Germinal center (tissue), 1 donor: ENCODE measurements at regions not wholly inside any gene's neighbourhood (a gene's known extent, or its start where the extent isn't known, plus 50 kb on each side); places are given as distances from the start of the nearest gene placed in this dataset.
"Not testable (repeated sequence)": the region's sequence is repeated elsewhere in the genome, so short reads cannot be mapped to it uniquely, and the experiment has no call there.

Source experiments
- DNase-seq: peaks from one replicate; pipeline ENCODE4 v3.0.0; 2012; ENCODE audit warnings: mixed read lengths, low spot score

DNA sequence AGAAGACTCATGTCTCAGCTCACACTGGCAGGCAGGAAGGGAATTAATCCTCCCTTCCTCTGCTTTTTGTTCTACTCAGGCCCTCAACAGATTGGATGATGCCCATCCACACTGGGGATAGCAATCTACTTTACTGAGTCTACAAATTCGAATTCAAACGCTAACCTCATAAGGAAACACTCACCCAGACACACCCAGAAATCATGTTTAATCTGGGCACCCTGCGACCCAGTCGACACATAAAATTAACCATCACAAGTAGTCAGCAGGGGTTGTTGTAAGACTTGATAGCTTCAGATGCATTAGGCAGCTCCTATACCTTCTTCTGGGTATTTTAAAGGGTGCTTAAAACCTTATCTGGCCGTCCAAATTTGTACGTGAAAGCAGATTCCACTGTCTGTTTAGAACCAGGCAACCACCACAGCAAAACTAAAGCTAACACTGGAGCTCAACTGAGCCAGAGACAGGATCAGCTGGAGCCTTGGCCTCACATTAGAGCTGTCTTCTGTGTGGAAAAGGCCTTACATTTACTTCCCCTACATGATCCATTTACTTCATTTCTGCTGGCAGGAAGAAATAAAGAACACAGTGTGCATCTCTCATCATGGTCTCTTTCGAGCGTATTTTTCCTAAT, 407.3 kb upstream of the PPP2R3A start:
- DNase-seq: no peak

DNA sequence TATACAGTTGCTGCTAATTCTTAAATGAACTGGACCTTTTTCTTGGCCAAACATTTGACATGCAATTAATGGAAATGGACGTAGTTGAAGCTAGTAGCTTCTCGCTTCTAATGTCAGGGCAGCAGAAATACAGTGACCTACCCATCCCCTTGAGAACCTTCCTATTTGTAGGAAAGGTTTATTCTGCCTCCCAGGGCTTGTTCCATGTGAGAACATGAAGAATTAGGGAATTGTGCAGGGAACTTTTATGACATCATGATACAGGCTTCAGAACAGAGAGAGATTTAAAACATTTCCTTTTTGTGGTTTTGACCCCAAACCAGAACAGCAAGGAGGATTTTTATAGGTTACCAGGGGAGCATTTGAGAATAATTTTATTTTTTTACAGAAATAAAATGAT, 406.6 kb upstream of the PPP2R3A start:
- no peak for DNase-seq

DNA sequence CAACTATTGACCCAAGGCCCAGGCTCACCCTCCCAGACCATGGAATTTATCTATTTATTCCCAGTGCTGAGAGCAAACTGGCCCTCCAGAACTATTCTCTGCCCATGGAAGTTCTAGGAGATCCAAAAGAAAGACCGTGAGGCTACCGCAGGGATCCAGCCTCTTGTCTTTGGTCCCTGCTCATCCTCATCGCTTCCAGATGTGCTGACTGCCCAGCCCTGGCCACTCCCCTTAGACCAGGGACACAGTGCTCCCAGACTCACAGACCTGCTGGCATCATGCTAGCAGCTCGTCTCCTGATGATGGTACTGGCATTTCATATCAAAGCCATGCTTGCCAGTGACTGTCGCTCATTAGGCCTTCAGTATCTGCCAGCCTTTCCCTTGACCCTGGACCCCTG, 405.7 kb upstream of the PPP2R3A start:
- no peak for DNase-seq

DNA sequence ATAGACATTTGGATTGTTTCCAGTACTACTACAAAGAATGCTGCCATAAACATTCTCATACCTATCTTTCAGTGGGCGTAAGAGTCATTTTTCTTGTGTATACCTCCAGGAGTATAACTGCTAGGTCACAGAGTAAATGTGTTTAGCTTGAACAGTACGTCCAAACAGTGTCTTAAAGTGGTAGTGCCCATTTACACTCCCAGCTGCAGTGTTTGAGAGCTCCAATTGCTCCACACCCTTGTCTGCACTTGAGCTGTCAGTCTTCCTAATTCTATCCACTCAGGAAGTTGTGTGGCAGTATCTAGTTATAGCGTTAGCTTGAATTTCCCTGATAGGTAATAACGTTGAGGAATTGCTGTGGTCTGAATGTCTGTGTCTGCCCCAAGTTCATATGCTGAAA, 404.7 kb upstream of the PPP2R3A start:
- DNase-seq: no peak

DNA sequence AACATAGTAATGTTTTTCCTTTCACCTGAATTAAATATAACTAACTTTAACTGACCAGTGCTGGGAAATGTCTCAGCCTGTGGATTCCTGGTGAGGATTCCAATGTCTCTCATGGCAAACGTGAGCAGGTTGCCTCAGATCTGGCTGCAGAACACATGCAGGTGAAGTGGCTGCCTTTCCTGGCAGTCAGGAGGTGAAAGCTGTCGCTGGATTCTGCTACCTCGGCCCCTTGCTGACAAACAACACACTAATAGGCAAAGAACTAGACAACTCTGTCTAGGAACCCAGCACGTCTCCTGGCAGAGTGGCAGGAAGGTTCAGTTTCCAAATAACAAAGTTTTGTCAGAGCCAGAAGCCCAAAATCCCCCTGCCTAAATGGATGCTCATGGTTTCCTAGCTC, 400.8 kb upstream of the PPP2R3A start:
- DNase-seq: no peak

DNA sequence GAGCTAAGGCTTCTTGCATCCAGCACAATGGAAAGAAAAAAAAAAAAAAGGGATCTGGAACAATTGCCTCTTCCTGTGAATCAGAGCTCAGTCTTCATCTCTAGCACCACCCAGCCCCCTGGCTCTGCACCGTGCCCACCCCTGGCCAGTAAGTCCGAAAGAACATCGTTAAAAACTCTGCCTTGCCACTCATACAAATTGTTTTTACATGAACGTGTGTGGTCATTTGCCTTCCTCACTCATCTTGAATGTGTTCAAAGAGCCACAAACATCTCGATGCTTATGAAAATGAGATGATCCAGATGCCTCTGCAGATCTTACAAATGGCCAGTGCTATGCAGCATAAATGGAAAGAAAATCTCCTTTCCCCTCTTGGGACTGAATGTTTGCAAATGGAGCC, 400.0 kb upstream of the PPP2R3A start:
- no peak for DNase-seq

DNA sequence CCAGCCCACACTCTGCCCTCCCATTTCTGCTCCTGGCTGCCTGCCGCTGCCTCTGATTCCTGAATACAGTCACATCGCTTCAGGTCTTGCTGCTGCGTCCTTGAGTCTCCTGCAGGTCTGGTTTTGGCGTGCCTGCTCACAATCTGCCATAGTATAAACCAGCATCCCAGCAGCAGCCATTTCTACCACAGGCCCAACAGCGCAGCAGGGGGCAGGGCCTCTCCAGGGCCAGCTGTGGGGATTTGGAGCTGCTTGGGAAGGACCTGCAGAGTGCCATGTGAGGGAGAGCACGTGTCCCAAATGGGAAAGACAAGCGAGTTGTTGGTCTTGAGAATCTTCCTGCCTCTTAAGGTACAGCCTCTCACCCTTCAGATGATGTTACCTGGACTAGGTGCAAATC, 398.3 kb upstream of the PPP2R3A start:
- DNase-seq: no peak

DNA sequence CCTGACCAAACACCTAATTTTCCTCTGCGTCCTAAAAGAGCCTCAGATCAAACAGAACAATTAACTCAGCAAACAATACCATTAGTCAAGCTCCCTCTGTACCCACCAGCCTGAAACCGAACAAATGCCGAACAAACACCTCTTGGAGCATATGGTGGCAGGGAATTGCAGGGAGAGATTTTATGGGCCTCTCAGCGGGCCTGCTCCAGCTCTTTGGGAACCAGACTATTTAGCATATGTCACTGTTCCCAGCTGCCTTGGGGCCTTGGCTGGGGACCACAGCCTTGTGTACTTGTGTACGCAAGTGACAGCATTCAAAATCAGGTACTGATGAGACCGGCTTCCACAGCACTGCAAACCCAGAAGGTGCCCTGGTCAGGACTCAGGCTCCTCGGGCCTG, 388.8 kb upstream of the PPP2R3A start:
- no peak for DNase-seq

DNA sequence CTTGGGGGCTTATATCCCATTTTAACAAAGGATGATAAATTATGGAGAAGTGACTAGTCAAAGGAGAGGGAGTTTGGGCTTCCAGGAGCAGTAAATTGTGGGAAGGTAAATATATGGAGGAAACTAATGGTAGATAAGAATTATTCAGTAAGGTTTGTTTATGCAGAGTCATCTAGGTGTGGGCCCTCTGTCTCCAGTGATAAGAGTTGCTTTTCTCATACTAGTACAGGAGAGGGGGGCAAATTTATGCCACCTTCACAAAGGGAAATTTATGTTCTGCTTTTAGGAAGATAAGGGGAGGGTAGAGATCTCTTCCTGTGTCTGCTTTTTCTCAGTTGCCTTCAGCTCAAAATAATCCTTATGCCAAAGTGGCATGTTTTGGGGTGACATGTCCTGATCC, 383.7 kb upstream of the PPP2R3A start:
- DNase-seq: no peak

DNA sequence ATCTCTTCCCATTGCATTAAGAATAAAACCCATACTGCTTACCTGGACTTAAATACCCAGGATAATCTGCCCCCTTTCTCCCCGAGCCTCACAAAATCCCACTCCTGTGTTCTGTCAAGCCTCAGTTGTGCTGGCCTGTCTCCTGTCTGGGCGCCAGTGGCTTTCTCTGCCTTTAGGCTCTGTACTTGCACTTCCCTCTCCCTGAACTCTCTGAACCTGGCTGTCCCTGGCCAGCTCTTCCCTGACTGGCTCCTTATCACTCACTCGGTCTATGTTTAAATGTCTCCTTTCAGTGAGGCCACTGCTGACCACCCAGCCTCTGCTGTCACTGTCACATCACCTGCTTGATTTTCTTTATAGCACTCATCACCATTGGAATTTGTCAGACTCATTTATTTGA, 382.7 kb upstream of the PPP2R3A start:
- no peak for DNase-seq

DNA sequence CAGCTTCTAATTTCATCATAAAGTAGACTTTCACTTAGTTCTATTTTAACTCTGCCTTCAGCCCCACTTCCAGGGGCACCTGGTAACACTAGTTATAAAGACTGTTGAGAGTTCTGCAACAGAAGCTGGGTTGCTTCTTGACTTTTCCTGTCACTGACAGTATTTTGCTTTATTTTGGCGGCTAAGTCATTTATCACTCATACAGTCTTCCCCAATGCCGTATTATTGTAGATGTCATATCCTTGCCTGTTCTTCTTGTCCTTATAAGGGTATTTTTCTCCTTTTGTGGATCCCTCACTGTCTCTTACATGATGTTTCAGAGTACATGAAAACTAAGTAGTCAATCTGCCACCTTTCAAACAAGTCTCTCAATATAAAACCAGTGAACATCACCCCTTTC, 369.0 kb upstream of the PPP2R3A start:
- DNase-seq: no peak

DNA sequence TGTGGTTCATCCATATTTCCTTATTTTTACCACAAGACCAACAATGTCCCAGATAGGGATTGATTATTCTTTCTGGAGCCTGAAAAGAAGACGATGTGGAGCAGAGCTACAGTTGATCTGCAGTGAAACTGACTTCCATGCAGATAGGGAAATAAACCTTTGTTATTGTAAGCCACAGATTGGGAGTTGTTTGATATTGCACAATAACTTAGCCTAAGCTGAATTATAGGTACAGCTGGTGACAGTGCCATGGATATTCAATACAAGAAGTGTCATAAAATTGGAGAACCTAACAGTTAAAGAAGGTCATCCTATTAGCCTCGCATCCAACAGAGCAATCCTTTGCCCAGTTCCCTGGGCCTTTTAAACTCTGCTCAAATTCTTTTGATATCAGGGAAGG, 367.7 kb upstream of the PPP2R3A start:
- no peak for DNase-seq

DNA sequence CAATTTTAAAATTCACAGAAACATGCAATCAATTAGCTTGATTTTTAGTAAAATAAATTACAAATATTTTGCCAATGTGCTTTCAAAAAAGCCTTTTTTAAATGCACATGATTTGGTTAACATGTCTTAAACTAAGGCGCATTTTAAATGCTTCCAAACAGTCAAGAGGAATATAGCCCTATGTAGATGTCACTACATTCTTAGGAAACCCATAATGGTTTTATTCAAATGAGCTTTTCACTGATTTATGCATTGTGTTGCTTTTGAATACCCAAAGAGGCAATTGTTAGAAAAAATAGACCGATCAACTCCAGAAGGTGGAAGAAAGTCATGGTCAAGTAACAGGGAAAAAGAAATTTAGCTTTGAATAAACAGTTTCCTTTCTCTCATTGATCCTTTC, 366.9 kb upstream of the PPP2R3A start:
- DNase-seq: no peak

DNA sequence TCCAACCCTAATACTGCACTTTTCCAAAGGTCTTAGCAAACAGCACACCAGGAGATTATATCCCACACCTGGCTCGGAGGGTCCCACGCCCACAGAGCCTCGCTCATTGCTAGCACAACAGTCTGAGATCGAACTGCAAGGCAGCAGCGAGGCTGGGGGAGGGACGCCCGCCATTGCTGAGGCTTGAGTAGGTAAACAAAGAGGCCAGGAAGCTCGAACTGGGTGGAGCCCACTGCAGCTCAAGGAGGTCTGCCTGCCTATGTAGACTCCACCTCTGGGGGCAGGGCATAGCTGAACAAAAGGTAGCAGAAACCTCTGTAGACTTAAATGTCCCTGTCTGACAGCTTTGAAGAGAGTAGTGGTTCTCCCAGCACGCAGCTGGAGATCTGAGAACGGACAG, 361.0 kb upstream of the PPP2R3A start:
- DNase-seq: not testable (repeated sequence)

DNA sequence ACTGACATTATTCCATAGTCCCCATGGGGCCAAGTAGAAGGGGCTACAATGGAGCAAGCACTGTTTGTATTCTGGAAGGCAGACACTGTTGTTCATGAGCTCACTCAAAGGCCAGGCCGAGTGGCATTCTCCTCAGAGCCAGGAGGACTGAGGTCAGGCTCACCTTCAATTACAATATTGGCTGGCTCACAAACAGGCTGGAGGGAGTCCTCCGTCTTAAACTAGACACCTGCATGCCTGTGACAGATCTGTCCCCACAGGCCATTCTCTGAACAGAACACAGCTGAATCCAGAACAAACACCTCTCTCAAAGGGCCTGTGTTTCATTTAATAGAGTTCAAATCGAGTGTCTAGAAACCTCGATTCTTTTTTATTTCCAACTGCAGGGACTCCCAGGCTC, 347.4 kb upstream of the PPP2R3A start:
- no peak for DNase-seq

DNA sequence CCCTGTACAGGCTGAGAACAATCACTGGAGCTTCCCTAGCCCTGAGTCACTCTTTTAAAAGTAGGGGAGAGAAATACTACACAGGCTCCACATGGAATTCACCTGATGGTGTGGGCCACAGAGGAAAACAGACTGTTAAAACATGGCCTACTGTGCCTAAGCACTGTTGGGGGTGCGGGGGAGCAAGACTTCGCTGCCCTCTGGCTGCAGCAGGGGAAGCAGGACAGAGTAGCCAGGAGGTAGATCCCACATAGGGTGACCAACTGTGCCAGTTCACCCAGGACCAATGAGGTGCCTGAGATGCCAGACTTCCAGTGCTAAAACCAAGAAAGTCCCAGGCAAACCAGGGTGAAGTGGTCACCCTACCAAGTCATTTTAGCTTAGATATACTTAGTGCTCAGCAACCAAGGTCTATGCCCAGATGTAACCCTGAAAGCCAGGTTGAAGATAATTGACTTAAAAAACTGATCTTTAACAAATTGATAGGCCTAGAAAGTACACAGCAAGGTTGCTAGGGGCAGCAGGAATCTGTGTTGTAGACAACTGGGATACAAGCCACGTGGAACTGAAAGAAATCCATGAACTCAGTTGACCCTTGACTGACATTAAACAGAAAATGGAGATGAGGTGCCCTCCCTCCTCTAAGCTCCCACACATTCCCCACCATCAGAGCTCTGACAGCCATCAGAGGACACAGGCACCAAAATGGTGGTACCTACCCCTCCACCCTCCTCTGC, 344.2 kb upstream of the PPP2R3A start:
- no peak for DNase-seq

DNA sequence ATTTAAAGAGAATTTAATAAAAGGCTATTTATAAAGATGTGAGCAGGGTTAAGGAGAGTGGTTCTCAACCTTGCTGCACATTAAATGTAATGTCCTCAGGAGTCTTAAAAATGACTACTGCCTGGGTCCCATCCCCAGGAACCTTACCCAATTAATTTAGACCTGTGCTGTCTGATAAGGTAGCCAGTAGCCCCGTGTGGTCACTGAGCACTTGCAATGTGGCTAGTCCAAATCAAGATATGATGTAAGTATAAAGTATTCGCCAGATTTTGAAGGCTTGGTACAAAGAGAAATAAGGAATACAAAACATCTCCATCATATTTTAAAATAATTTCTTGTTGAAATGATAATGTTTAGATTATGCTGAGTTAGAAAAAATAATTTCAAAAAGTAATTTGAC, 343.3 kb upstream of the PPP2R3A start:
- DNase-seq: no peak

DNA sequence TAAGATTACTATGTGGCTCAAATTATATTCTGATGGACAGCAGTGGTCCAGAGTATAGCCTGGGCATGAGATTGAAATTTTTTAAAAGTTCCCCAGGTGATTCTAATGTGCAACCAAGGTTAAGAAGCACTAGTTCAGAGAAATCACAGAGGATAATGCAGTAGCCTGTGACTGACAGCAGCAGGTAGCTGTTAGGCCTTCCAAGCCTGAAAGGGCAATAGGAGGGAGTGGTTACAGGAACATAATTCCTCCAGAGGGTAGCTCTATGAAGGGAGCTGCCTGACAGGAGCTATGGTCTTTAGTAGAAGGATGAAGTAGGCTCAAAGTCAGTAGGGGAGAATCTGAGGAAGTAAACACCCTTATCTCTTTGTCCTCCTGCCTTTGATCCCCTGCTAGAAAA, 342.9 kb upstream of the PPP2R3A start:
- DNase-seq: no peak

DNA sequence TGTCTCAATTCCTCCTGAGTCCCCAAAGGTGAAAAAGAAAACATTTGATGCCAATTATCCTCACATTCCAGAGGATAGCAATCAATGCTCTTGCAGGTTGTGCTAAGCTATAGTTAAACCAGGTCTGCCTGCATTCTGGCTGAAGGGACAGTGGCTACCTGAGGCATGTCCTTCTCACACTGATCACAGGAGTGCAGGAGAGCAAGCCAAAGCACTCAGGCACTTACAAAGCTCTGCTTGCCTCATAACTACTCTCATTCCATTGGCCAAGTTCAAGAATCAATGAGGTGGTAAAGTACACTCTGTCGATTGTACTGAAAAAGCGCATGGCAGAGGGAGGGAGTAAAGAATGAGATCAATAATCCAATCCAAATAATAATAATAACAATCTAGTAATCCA, 342.0 kb upstream of the PPP2R3A start:
- DNase-seq: no peak

DNA sequence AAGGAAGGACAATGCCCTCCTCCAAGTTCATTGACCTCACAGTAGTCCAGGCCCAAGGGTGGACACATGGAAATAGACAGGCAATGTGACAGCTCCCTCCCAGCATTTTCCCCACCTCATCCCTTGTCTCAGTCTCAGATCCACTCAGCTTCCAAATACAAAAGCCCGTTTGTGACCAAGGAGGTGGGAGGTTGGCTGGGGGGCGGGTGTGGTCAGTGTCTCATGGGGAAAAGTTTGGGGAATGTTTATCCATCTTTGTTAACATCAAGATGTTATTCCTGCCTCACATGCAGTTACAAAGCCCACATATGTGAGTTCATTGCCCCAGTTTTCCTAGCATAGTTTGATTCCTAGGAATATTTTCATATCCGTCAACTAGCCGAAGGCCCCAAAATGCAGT, 338.5 kb upstream of the PPP2R3A start:
- DNase-seq: no peak

DNA sequence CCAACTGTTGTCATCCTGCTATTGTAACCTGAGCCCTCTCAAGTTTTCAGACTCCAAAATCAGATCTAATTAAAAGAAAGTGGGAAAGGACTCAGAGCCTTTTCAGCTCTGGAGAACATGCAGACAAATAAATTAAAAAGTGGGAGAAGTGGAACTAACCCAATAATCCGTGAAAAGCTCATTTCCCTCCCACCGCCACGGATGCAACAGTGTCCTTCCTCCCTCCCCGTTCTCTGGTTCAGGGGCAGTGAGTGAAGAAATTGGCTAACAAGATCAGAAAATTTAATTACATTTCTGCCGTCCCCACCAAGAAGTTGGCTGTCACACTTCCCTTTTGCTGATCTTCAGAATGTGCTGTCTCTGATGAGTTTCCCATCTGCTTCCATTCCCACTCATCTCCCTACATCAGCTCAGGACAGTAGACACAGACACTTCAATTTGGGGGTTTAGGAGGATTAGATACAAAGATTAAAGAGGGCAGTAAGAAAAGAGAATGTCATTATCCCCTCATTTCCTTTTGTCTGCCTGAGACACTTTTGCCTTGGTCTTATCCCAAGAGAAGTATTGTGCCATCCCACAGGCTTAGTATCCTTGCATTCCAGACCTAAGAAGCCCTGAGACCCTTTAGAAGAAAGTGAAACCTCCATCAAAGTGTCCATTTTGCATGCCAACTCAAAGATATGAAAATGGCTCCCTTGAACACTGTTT, 335.7 kb upstream of the PPP2R3A start:
- DNase-seq: no peak

DNA sequence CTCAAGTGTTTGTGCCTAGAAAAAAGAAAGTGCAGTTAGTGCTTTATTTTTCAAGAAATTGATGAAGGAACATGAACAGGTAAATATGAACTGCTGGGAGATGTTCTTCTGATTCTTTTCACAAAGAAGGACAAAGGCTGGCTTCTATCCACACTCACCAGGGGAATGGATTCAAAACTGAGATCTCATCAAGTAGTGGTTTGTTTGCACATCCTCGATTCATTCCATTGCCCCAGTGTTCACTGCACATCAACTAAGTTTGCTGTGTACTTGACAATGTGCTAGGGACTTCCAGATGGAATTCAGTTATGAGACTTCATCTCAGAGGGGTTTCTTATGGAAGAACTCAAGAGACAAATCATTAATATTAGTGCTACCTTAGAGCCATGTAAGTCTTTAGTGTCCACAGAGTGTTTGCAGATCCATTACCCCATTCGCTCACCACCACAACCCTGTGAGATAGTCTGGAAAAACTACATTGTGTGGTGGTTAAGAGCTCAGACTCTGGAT, 332.9 kb upstream of the PPP2R3A start:
- DNase-seq: no peak

DNA sequence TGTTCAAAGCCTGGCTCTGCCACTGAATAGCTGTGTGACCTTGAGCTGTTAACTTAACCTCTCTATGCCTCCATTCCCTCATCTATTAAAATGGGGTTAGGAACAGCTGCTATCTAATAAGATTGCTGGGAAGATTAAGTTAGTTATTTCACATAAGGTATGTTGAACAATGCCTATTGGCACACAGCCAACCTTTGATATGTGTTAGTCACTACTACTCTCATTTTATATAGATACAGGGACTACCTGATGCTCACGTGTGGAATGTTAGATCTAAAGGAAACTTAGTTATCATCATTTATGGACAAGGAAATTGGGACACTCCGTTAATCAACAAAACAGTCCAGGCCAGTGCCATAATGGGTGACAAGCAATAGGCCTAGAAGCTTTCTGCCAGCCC, 332.4 kb upstream of the PPP2R3A start:
- DNase-seq: no peak
